Skeletal muscle satellite cell (primary cell): ENCODE measurements at regions not wholly inside any gene's neighbourhood (a gene's known extent, or its start where the extent isn't known, plus 50 kb on each side); places are given as distances from the start of the nearest gene placed in this dataset.
"Not testable (repeated sequence)": the region's sequence is repeated elsewhere in the genome, so short reads cannot be mapped to it uniquely, and the experiment has no call there.

Experiments
- H3K27me3 ChIP-seq: 2 replicates; pipeline ENCODE4 v1.7.0; 2013; ENCODE audit warnings: low read length; ENCODE audit not compliant: control insufficient read depth, insufficient read depth
- H3K36me3 ChIP-seq: 2 replicates; pipeline ENCODE4 v1.7.0; 2013; ENCODE audit warnings: mild to moderate bottlenecking, control low read depth, low read length; ENCODE audit not compliant: insufficient read depth
- H3K4me1 ChIP-seq: 2 replicates; pipeline ENCODE4 v1.7.0; 2013; ENCODE audit warnings: low read length; ENCODE audit not compliant: control insufficient read depth, insufficient read depth
- H3K4me2 ChIP-seq: 2 replicates; pipeline ENCODE4 v1.7.0; 2013; ENCODE audit warnings: mild to moderate bottlenecking, low read length
- H3K4me3 ChIP-seq: 2 replicates; pipeline ENCODE4 v1.7.0; 2013; ENCODE audit warnings: low read length
- H3K9ac ChIP-seq: 2 replicates; pipeline ENCODE4 v1.7.0; 2013; ENCODE audit warnings: mild to moderate bottlenecking, low read depth, low read length, moderate library complexity
- H3K9me3 ChIP-seq: replicated peaks from 2 replicates; pipeline ENCODE4 v1.7.0; 2013; ENCODE audit warnings: mild to moderate bottlenecking, control low read depth, low read length

GRCh38 chr11:87719326-87720073, 455.7 kb downstream of the RAB38 start:
- Histone ChIP-seq H3K9ac (no peak overlapping the region), H3K9me3 (no peaks in the 10 kb centered on the region), H3K4me3 (no peak overlapping the region), H3K4me2 (no peak overlapping the region), H3K36me3 (no peaks in the 10 kb centered on the region), H3K4me1 (no peaks in the 10 kb centered on the region), H3K27me3 (no peaks in the 10 kb centered on the region)

GRCh38 chr11:87712802-87713202, 462.4 kb downstream of the RAB38 start:
- Histone ChIP-seq H3K4me2 (no peak overlapping the region), H3K4me3 (no peak overlapping the region), H3K27me3 (no peaks in the 10 kb centered on the region), H3K9ac (no peak overlapping the region), H3K36me3 (no peaks in the 10 kb centered on the region), H3K4me1 (no peaks in the 10 kb centered on the region), H3K9me3 (peaks cover 4% of the 10 kb centered on the region)

- no peak overlapping the region for H3K4me2 ChIP-seq
- H3K4me1 ChIP-seq = no peaks in the 10 kb centered on the region
Measured at GRCh38 chr11:87712391-87712790, 462.9 kb downstream of the RAB38 start.

GRCh38 chr11:87703589-87703988, 471.7 kb downstream of the RAB38 start:
- H3K4me2 ChIP-seq, H3K27me3 ChIP-seq, H3K4me3 ChIP-seq, H3K4me1 ChIP-seq, H3K9me3 ChIP-seq, H3K9ac ChIP-seq, H3K36me3 ChIP-seq: not testable (repeated sequence)

More at GRCh38 chr11:87712391-87712790, 462.9 kb downstream of the RAB38 start:
- H3K4me3 ChIP-seq = no peak overlapping the region
- H3K36me3 ChIP-seq = no peaks in the 10 kb centered on the region
- no peak overlapping the region for H3K9ac ChIP-seq
- no peaks in the 10 kb centered on the region for H3K27me3 ChIP-seq
- peaks cover 4% of the 10 kb centered on the region for H3K9me3 ChIP-seq

- H3K9ac ChIP-seq = no peak overlapping the region
- no peak overlapping the region for H3K4me3 ChIP-seq
- no peaks in the 10 kb centered on the region for H3K4me1 ChIP-seq
- no peaks in the 10 kb centered on the region for H3K36me3 ChIP-seq
- no peaks in the 10 kb centered on the region for H3K9me3 ChIP-seq
- no peak overlapping the region for H3K4me2 ChIP-seq
- no peaks in the 10 kb centered on the region for H3K27me3 ChIP-seq
Measured at GRCh38 chr11:87675993-87676392, 499.2 kb downstream of the RAB38 start.

- Histone ChIP-seq H3K36me3 (no peaks in the 10 kb centered on the region), H3K27me3 (no peaks in the 10 kb centered on the region), H3K4me1 (no peaks in the 10 kb centered on the region), H3K4me2 (no peak overlapping the region), H3K9ac (no peak overlapping the region), H3K4me3 (no peak overlapping the region), H3K9me3 (no peaks in the 10 kb centered on the region)
Measured at GRCh38 chr11:87666730-87667129, 508.5 kb downstream of the RAB38 start.

- Histone ChIP-seq H3K27me3 (no peaks in the 10 kb centered on the region), H3K9ac (no peak overlapping the region), H3K4me1 (no peaks in the 10 kb centered on the region), H3K9me3 (no peaks in the 10 kb centered on the region), H3K4me2 (no peak overlapping the region), H3K4me3 (no peak overlapping the region), H3K36me3 (no peaks in the 10 kb centered on the region)
Measured at GRCh38 chr11:87662287-87662686, 513.0 kb downstream of the RAB38 start.

GRCh38 chr11:87660926-87661660, 514.1 kb downstream of the RAB38 start:
- no peak overlapping the region for H3K4me3 ChIP-seq
- H3K36me3 ChIP-seq = no peaks in the 10 kb centered on the region
- no peaks in the 10 kb centered on the region for H3K4me1 ChIP-seq
- no peak overlapping the region for H3K9ac ChIP-seq
- no peaks in the 10 kb centered on the region for H3K9me3 ChIP-seq
- no peak overlapping the region for H3K4me2 ChIP-seq
- no peaks in the 10 kb centered on the region for H3K27me3 ChIP-seq

- Histone ChIP-seq H3K9ac (no peak overlapping the region), H3K9me3 (no peaks in the 10 kb centered on the region), H3K4me1 (no peaks in the 10 kb centered on the region), H3K4me2 (no peak overlapping the region), H3K27me3 (no peaks in the 10 kb centered on the region), H3K36me3 (no peaks in the 10 kb centered on the region), H3K4me3 (no peak overlapping the region)
Measured at GRCh38 chr11:87659807-87660206, 515.4 kb downstream of the RAB38 start.

- Histone ChIP-seq H3K4me3 (no peak overlapping the region), H3K27me3 (no peaks in the 10 kb centered on the region), H3K9ac (no peak overlapping the region), H3K4me1 (no peaks in the 10 kb centered on the region), H3K36me3 (no peaks in the 10 kb centered on the region), H3K4me2 (no peak overlapping the region), H3K9me3 (no peaks in the 10 kb centered on the region)
Measured at GRCh38 chr11:87645626-87646025, 529.6 kb downstream of the RAB38 start.

- Histone ChIP-seq H3K27me3 (no peaks in the 10 kb centered on the region), H3K9ac (no peak overlapping the region), H3K36me3 (no peaks in the 10 kb centered on the region), H3K9me3 (no peaks in the 10 kb centered on the region), H3K4me2 (no peak overlapping the region), H3K4me3 (no peak overlapping the region), H3K4me1 (no peaks in the 10 kb centered on the region)
Measured at GRCh38 chr11:87639753-87640364, 535.4 kb downstream of the RAB38 start.
